Panc1 (cell line): ENCODE measurements at regions not wholly inside any gene's neighbourhood (a gene's known extent, or its start where the extent isn't known, plus 50 kb on each side); places are given as distances from the start of the nearest gene placed in this dataset.

Experiments
- ATAC-seq: fragments of 200-7000 bp; cut with Tn5 transposase; 2 replicates; pipeline ENCODE4 v1.9.1; 2020; ENCODE audit warnings: mild to moderate bottlenecking, moderate library complexity
- BruUV-seq: library from RNA; stranded (reverse); fragments of 400-500 nt; replicated peaks from 2 replicates; lab custom pipeline; 2021; lab: Mats Ljungman, UMichigan
- CTCF ChIA-PET: fragments of 300-600 bp; sonication (Branson Sonifier 250); formaldehyde crosslinking; loops from one replicate; lab custom pipeline; 2022; ENCODE audit warnings: antibody characterized with exemption; lab: Charles Lee
- POLR2A ChIA-PET: fragments of 300-600 bp; sonication (Branson Sonifier 250); formaldehyde crosslinking; loops from one replicate; lab custom pipeline; 2022; ENCODE audit warnings: antibody characterized with exemption; lab: Charles Lee
- DNase-seq: peaks from one replicate; pipeline ENCODE4 v3.0.0-alpha.2; 2010; ENCODE audit warnings: low read depth, low spot score
- H3K27ac ChIP-seq: 2 replicates; pipeline ENCODE4 v1.5.1; 2011; ENCODE audit warnings: mild to moderate bottlenecking, low read length, inconsistent platforms
- H3K27me3 ChIP-seq: fragments of 200-500 bp; sonication (Bioruptor generic); 2 replicates; pipeline ENCODE4 v1.6.0; 2014; ENCODE audit warnings: low read length, inconsistent platforms; ENCODE audit not compliant: control insufficient read depth, insufficient read depth
- H3K36me3 ChIP-seq: fragments of 200-500 bp; sonication (Bioruptor generic); 2 replicates; pipeline ENCODE4 v1.5.1; 2014; ENCODE audit warnings: inconsistent platforms, mild to moderate bottlenecking, low read length, moderate library complexity; ENCODE audit not compliant: control insufficient read depth, insufficient read depth
- H3K4me1 ChIP-seq: 2 replicates; pipeline ENCODE4 v1.5.1; 2011; ENCODE audit warnings: inconsistent platforms, mild to moderate bottlenecking, low read length, moderate library complexity; ENCODE audit not compliant: control insufficient read depth, insufficient read depth
- H3K4me3 ChIP-seq, 2 experiments: 2 replicates each; pipeline ENCODE4 v1.5.1; 2011 to 2012; ENCODE audit warnings: low read depth in 2 of 2, low read length in 2 of 2, mild to moderate bottlenecking in 2 of 2, inconsistent platforms in 1 of 2, moderate library complexity in 1 of 2
- H3K9me3 ChIP-seq: fragments of 200-500 bp; sonication (Bioruptor generic); 2 replicates; pipeline ENCODE4 v1.5.1; 2014; ENCODE audit warnings: low read depth, mild to moderate bottlenecking, inconsistent platforms, low read length, moderate library complexity; ENCODE audit not compliant: control insufficient read depth, insufficient read depth
- POLR2AphosphoS5 ChIP-seq: IDR thresholded peaks from 2 replicates; pipeline ENCODE4 v1.6.1; 2012; ENCODE audit warnings: mild to moderate bottlenecking, low read depth, low read length, moderate library complexity
- SIN3A ChIP-seq: IDR thresholded peaks from 2 replicates; pipeline ENCODE4 v1.6.1; 2012; ENCODE audit warnings: low read depth, mild to moderate bottlenecking, low read length, moderate library complexity, borderline replicate concordance; ENCODE audit not compliant: insufficient read depth
- TCF7L2 ChIP-seq: IDR thresholded peaks from 2 replicates; pipeline ENCODE4 v1.6.1; 2011; ENCODE audit warnings: mild to moderate bottlenecking, low read depth, low read length, inconsistent platforms
- in situ Hi-C: cut with HindIII; loops from 2 replicates; pipeline ENCODE4 v1.10.0; 2016; ENCODE audit warnings: low sequenced_read_pairs, low pct_unique_long_range_greater_than_20kb
- intact Hi-C: fragments of 100-400 bp; cut with micrococcal nuclease; formaldehyde crosslinking; loops from one replicate; pipeline ENCODE4 v1.10.0; 2022; ENCODE audit not compliant: unreplicated experiment
- TF ChIP-seq, protein P1 (sequence below): fragments of 450-650 bp; IDR thresholded peaks from 2 replicates; pipeline ENCODE4 v1.5.1; 2017; ENCODE audit warnings: mild to moderate bottlenecking
- TF ChIP-seq, protein P2 (sequence below), 2 experiments: IDR thresholded peaks; 2 replicates each; pipeline ENCODE4 v1.6.1; 2011 to 2012; ENCODE audit warnings: low read depth in 2 of 2, control low read depth in 1 of 2, low read length in 1 of 2, mild to moderate bottlenecking in 1 of 2, moderate library complexity in 1 of 2; ENCODE audit not compliant: insufficient read depth in 1 of 2

DNA sequence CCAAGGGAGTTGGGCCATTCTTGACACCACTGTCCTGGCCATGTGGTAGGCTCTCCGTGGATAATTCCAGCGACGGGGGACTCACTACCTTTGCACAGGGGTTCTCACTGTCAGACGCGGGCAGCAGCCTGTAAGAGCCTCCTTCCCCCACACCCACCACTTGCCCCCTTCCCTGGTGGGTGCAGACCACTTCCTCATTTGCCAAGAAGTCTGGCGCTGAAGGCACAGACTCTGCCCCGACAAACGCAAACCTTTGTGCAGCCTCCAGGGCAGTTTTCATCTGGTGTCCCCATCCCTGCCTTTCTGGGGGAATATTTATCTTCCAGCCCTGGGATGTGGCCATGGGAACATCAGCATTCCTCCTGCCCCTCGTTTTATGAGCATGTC lies 422.5 kb downstream of the SHANK2 start:
- TF ChIP-seq POLR2AphosphoS5 (no peak), SIN3A (no peak), TCF7L2 (no peak)
- TF ChIP-seq, protein P1, sequence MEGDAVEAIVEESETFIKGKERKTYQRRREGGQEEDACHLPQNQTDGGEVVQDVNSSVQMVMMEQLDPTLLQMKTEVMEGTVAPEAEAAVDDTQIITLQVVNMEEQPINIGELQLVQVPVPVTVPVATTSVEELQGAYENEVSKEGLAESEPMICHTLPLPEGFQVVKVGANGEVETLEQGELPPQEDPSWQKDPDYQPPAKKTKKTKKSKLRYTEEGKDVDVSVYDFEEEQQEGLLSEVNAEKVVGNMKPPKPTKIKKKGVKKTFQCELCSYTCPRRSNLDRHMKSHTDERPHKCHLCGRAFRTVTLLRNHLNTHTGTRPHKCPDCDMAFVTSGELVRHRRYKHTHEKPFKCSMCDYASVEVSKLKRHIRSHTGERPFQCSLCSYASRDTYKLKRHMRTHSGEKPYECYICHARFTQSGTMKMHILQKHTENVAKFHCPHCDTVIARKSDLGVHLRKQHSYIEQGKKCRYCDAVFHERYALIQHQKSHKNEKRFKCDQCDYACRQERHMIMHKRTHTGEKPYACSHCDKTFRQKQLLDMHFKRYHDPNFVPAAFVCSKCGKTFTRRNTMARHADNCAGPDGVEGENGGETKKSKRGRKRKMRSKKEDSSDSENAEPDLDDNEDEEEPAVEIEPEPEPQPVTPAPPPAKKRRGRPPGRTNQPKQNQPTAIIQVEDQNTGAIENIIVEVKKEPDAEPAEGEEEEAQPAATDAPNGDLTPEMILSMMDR: no peak
- TF ChIP-seq, protein P2, sequence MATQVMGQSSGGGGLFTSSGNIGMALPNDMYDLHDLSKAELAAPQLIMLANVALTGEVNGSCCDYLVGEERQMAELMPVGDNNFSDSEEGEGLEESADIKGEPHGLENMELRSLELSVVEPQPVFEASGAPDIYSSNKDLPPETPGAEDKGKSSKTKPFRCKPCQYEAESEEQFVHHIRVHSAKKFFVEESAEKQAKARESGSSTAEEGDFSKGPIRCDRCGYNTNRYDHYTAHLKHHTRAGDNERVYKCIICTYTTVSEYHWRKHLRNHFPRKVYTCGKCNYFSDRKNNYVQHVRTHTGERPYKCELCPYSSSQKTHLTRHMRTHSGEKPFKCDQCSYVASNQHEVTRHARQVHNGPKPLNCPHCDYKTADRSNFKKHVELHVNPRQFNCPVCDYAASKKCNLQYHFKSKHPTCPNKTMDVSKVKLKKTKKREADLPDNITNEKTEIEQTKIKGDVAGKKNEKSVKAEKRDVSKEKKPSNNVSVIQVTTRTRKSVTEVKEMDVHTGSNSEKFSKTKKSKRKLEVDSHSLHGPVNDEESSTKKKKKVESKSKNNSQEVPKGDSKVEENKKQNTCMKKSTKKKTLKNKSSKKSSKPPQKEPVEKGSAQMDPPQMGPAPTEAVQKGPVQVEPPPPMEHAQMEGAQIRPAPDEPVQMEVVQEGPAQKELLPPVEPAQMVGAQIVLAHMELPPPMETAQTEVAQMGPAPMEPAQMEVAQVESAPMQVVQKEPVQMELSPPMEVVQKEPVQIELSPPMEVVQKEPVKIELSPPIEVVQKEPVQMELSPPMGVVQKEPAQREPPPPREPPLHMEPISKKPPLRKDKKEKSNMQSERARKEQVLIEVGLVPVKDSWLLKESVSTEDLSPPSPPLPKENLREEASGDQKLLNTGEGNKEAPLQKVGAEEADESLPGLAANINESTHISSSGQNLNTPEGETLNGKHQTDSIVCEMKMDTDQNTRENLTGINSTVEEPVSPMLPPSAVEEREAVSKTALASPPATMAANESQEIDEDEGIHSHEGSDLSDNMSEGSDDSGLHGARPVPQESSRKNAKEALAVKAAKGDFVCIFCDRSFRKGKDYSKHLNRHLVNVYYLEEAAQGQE (IDR thresholded peaks at IDR 0.05; ENCODE audit: insufficient read depth in 1 of 2, low read depth in 2 of 2, low read length in 1 of 2): no peak
- H3K36me3 ChIP-seq: no peaks in the 10 kb centered on the region
- H3K27ac ChIP-seq: no peak overlapping the region
- H3K4me1 ChIP-seq: no peaks in the 10 kb centered on the region
- DNase-seq (no peak), ATAC-seq (no peak)
- no peaks in the 10 kb centered on the region for H3K9me3 ChIP-seq
- intact Hi-C loops (no loop called here), in situ Hi-C loops (no loop called here)
- BruUV-seq: no TSS peak
- H3K27me3 ChIP-seq: peaks cover 22% of the 10 kb centered on the region
- no peak overlapping the region for H3K4me3 ChIP-seq
- ChIA-PET CTCF (no interaction called here), POLR2A (no interaction called here)

DNA sequence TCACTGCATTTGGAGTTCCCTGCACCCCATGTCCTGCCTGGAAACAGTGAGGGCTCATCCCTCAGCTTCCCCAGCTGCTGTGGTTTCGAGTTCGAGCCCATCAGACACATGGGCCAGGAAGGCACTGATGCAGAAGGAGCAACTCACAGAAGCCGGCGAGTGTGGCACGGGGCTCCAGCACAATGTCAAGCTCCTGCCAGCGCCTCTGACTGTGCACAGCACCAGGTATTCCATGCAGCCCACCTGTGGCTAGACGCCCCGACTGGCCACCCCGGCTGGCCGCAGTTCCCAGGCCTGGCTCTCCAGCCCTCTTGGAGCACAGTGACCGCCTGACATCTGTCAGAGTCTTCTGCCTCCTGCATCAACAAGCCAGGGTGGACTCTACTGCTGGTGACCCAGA lies 419.4 kb downstream of the SHANK2 start:
- ChIA-PET POLR2A (interaction anchor here (0.6 kb wide), 1 partner anchor 234 kb away, joined by 3 read pairs; no protein-coding TSS in a partner anchor), CTCF (no interaction called here)
- no peak overlapping the region for H3K4me3 ChIP-seq
- no peak for ATAC-seq
- H3K27me3 ChIP-seq: peaks cover 3% of the 10 kb centered on the region; the same call in 1 of the 2 replicates
- no peaks in the 10 kb centered on the region for H3K4me1 ChIP-seq
- in situ Hi-C loops (no loop called here), intact Hi-C loops (no loop called here)
- no peaks in the 10 kb centered on the region for H3K9me3 ChIP-seq
- no peak overlapping the region for H3K27ac ChIP-seq
- TF ChIP-seq POLR2AphosphoS5: no peak
- TF ChIP-seq SIN3A: no peak
- TF ChIP-seq TCF7L2: no peak
- TF ChIP-seq, protein P2 (IDR thresholded peaks at IDR 0.05; ENCODE audit: insufficient read depth in 1 of 2, low read depth in 2 of 2, low read length in 1 of 2): no peak
- TF ChIP-seq, protein P1: no peak
- H3K36me3 ChIP-seq: no peaks in the 10 kb centered on the region
- no TSS peak for BruUV-seq
- no peak for DNase-seq
